Esophagus squamous epithelium (tissue), 4 donors: ENCODE measurements at regions not wholly inside any gene's neighbourhood (a gene's known extent, or its start where the extent isn't known, plus 50 kb on each side); places are given as distances from the start of the nearest gene placed in this dataset.

Source experiments
- POLR2A ChIP-seq, 4 donors: fragments of 450-650 bp; IDR thresholded peaks; one replicate each; pipeline ENCODE4 v1.6.1; 2017; ENCODE audit warnings: antibody characterized with exemption in 4 of 4, mild to moderate bottlenecking in 4 of 4, moderate library complexity in 3 of 4
- TF ChIP-seq, protein P1 (sequence below), 6 experiments: fragments of 450-650 bp in 4 of 6; fragments of 200-600 bp in 2 of 6; sonication (generic) in 2 of 6; IDR thresholded peaks; one replicate each; pipeline ENCODE4 v1.5.1; 2016 to 2019; ENCODE audit warnings: antibody characterized with exemption in 6 of 6, mild to moderate bottlenecking in 4 of 6, moderate library complexity in 4 of 6

DNA sequence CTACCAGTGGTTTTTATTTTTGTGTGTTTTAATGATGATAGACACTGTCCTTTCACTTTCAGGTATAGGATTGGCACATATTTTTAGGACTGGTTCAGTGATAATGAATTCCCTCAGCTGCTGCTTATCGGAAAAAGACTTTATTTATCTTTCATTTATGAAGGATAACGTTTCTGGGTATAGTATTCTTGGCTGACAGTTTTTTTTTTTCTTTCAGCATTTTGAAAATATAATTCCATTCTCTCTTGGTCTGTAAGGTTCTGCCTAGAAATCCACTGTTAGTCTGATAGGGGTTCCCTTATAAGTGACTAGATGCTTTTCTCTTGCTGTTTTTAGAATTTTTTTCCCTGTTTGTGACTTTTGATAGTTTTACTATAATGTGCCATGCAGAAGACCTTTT lies 313.1 kb downstream of the TENT5A start:
- TF ChIP-seq, protein P1, sequence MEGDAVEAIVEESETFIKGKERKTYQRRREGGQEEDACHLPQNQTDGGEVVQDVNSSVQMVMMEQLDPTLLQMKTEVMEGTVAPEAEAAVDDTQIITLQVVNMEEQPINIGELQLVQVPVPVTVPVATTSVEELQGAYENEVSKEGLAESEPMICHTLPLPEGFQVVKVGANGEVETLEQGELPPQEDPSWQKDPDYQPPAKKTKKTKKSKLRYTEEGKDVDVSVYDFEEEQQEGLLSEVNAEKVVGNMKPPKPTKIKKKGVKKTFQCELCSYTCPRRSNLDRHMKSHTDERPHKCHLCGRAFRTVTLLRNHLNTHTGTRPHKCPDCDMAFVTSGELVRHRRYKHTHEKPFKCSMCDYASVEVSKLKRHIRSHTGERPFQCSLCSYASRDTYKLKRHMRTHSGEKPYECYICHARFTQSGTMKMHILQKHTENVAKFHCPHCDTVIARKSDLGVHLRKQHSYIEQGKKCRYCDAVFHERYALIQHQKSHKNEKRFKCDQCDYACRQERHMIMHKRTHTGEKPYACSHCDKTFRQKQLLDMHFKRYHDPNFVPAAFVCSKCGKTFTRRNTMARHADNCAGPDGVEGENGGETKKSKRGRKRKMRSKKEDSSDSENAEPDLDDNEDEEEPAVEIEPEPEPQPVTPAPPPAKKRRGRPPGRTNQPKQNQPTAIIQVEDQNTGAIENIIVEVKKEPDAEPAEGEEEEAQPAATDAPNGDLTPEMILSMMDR (IDR thresholded peaks at IDR 0.05), result no peak
- TF ChIP-seq POLR2A (IDR thresholded peaks at IDR 0.05), result no peak
